ENCODE measurements at regions not wholly inside any gene's neighbourhood (a gene's known extent, or its start where the extent isn't known, plus 50 kb on each side); places are given as distances from the start of the nearest gene placed in this dataset.
"Not testable (repeated sequence)": the region's sequence is repeated elsewhere in the genome, so short reads cannot be mapped to it uniquely, and the experiment has no call there.

GRCh38 chr11:13614918-13615317 is 53.5 kb upstream of the FAR1 start:
- not testable (repeated sequence) for ATAC-seq (ENCODE audit: low FRiP score in 2 of 2); DNase-seq; H3K9me3 ChIP-seq; H3K4me1 ChIP-seq; H3K4me3 ChIP-seq; H3K27me3 ChIP-seq; H3K27ac ChIP-seq; H3K36me3 ChIP-seq

- no peaks in the 10 kb centered on the region for H3K4me1 ChIP-seq
- DNase-seq (no peak), ATAC-seq (ENCODE audit: low FRiP score in 2 of 2) (no peak)
- H3K4me3 ChIP-seq, result no peak overlapping the region
- no peaks in the 10 kb centered on the region for H3K27me3 ChIP-seq
- H3K9me3 ChIP-seq, result no peaks in the 10 kb centered on the region
- H3K27ac ChIP-seq, result no peak overlapping the region
- TF ChIP-seq EP300 (IDR thresholded peaks at IDR 0.05) (no peak), POLR2A (IDR thresholded peaks at IDR 0.05) (no peak), CTCF (IDR thresholded peaks at IDR 0.05) (no peak), POLR2AphosphoS5 (IDR thresholded peaks at IDR 0.05) (no peak)
- WGBS, 2 donors, result 20 to 60% methylated on average over 2 of the region's 2 CpGs
- no peaks in the 10 kb centered on the region for H3K36me3 ChIP-seq
Measured at GRCh38 chr11:13608656-13609055, 59.8 kb upstream of the FAR1 start.

GRCh38 chr11:13606701-13607100 is 61.8 kb upstream of the FAR1 start:
- H3K4me3 ChIP-seq, result no peak overlapping the region
- H3K27ac ChIP-seq, result no peak overlapping the region
- no peaks in the 10 kb centered on the region for H3K9me3 ChIP-seq
- ATAC-seq (ENCODE audit: low FRiP score in 2 of 2) (no peak), DNase-seq (no peak)
- H3K4me1 ChIP-seq, result no peaks in the 10 kb centered on the region
- 37 to 51% methylated on average over 2 of the region's 2 CpGs for WGBS, 2 donors
- no peaks in the 10 kb centered on the region for H3K27me3 ChIP-seq
- no peak for TF ChIP-seq CTCF (IDR thresholded peaks at IDR 0.05)
- TF ChIP-seq POLR2A (IDR thresholded peaks at IDR 0.05), result no peak
- no peak for TF ChIP-seq POLR2AphosphoS5 (IDR thresholded peaks at IDR 0.05)
- no peak for TF ChIP-seq EP300 (IDR thresholded peaks at IDR 0.05)
- no peaks in the 10 kb centered on the region for H3K36me3 ChIP-seq

GRCh38 chr11:13603661-13604060 is 64.8 kb upstream of the FAR1 start:
- TF ChIP-seq POLR2A (IDR thresholded peaks at IDR 0.05), result no peak
- TF ChIP-seq CTCF (IDR thresholded peaks at IDR 0.05), result no peak
- no peak for TF ChIP-seq POLR2AphosphoS5 (IDR thresholded peaks at IDR 0.05)
- TF ChIP-seq EP300 (IDR thresholded peaks at IDR 0.05), result no peak
- ATAC-seq (ENCODE audit: low FRiP score in 2 of 2), result no peak

GRCh38 chr11:13602844-13603243 is 65.6 kb upstream of the FAR1 start:
- Histone ChIP-seq H3K36me3 (no peaks in the 10 kb centered on the region), H3K27me3 (no peaks in the 10 kb centered on the region), H3K4me3 (no peak overlapping the region), H3K4me1 (no peaks in the 10 kb centered on the region), H3K9me3 (no peaks in the 10 kb centered on the region), H3K27ac (no peak overlapping the region)
- DNase-seq (no peak), ATAC-seq (ENCODE audit: low FRiP score in 2 of 2) (no peak)
- TF ChIP-seq POLR2A (IDR thresholded peaks at IDR 0.05) (no peak), EP300 (IDR thresholded peaks at IDR 0.05) (no peak), POLR2AphosphoS5 (IDR thresholded peaks at IDR 0.05) (no peak), CTCF (IDR thresholded peaks at IDR 0.05) (no peak)

More at GRCh38 chr11:13603661-13604060, 64.8 kb upstream of the FAR1 start:
- no peak overlapping the region for H3K4me3 ChIP-seq
- H3K27me3 ChIP-seq, result no peaks in the 10 kb centered on the region
- DNase-seq, result no peak
- H3K9me3 ChIP-seq, result no peaks in the 10 kb centered on the region
- no peaks in the 10 kb centered on the region for H3K36me3 ChIP-seq
- no peak overlapping the region for H3K27ac ChIP-seq
- WGBS, 2 donors, result 75 to 100% methylated on average over 1 of the region's 1 CpG
- H3K4me1 ChIP-seq, result no peaks in the 10 kb centered on the region
